Hindlimb muscle (tissue), 1 donor: ENCODE measurements at regions not wholly inside any gene's neighbourhood (a gene's known extent, or its start where the extent isn't known, plus 50 kb on each side); places are given as distances from the start of the nearest gene placed in this dataset.
"Not testable (repeated sequence)": the region's sequence is repeated elsewhere in the genome, so short reads cannot be mapped to it uniquely, and the experiment has no call there.

Source experiments
- DNase-seq: peaks from one replicate; pipeline ENCODE4 v3.0.0-alpha.2; 2013

- DNase-seq, result no peak
These were observed 374.0 kb downstream of the KIF2B start for GRCh38 chr17:54196751-54197150.

GRCh38 chr17:54201380-54201779 is 378.7 kb downstream of the KIF2B start:
- not testable (repeated sequence) for DNase-seq

GRCh38 chr17:54220829-54221228 is 398.1 kb downstream of the KIF2B start:
- DNase-seq, result no peak

- no peak for DNase-seq
These were observed 398.8 kb downstream of the KIF2B start for GRCh38 chr17:54221499-54221898.

- DNase-seq, result no peak
These were observed 412.8 kb downstream of the KIF2B start for GRCh38 chr17:54235571-54235970.

- DNase-seq, result peak; percentile 10
These were observed 415.3 kb downstream of the KIF2B start for GRCh38 chr17:54237911-54238515.

GRCh38 chr17:54239291-54239690 is 416.6 kb downstream of the KIF2B start:
- DNase-seq, result no peak

- DNase-seq, result no peak
These were observed 433.0 kb downstream of the KIF2B start for GRCh38 chr17:54255696-54256095.

- DNase-seq, result no peak
These were observed 433.7 kb downstream of the KIF2B start for GRCh38 chr17:54256401-54256929.

GRCh38 chr17:54257440-54257839 is 434.7 kb downstream of the KIF2B start:
- DNase-seq, result no peak

- DNase-seq, result no peak
These were observed 436.7 kb downstream of the KIF2B start for GRCh38 chr17:54259476-54259875.

- DNase-seq, result no peak
These were observed 438.7 kb downstream of the KIF2B start for GRCh38 chr17:54261465-54261864.

GRCh38 chr17:54269881-54270280 is 447.2 kb downstream of the KIF2B start:
- no peak for DNase-seq

- DNase-seq, result no peak
These were observed 447.8 kb downstream of the KIF2B start for GRCh38 chr17:54270499-54270898.

GRCh38 chr17:54277868-54278267 is 455.1 kb downstream of the KIF2B start:
- DNase-seq, result no peak

- no peak for DNase-seq
These were observed 458.0 kb downstream of the KIF2B start for GRCh38 chr17:54280741-54281140.

GRCh38 chr17:54282886-54283285 is 460.2 kb downstream of the KIF2B start:
- DNase-seq, result no peak

- DNase-seq, result no peak
These were observed 484.6 kb downstream of the KIF2B start for GRCh38 chr17:54307351-54307750.

- no peak for DNase-seq
These were observed 502.1 kb downstream of the KIF2B start for GRCh38 chr17:54324813-54325212.

GRCh38 chr17:54339731-54340130 is 517.0 kb downstream of the KIF2B start:
- DNase-seq, result no peak

GRCh38 chr17:54347495-54347894 is 524.8 kb downstream of the KIF2B start:
- no peak for DNase-seq

- DNase-seq, result no peak
These were observed 525.5 kb downstream of the KIF2B start for GRCh38 chr17:54348234-54348633.

GRCh38 chr17:54353789-54354525 is 531.2 kb downstream of the KIF2B start:
- DNase-seq, result no peak

GRCh38 chr17:54361073-54361472 is 538.3 kb downstream of the KIF2B start:
- DNase-seq, result not testable (repeated sequence)
